ENCODE measurements at regions not wholly inside any gene's neighbourhood (a gene's known extent, or its start where the extent isn't known, plus 50 kb on each side); places are given as distances from the start of the nearest gene placed in this dataset.

GRCh38 chr4:124851741-124852140 lies 139.2 kb upstream of the ANKRD50 start:
- TF ChIP-seq CTCF (IDR thresholded peaks at IDR 0.05) (no peak), POLR2A (IDR thresholded peaks at IDR 0.05) (no peak), POLR2AphosphoS5 (IDR thresholded peaks at IDR 0.05) (no peak)

Measured in transverse colon (tissue), 4 donors.